ENCODE measurements at regions not wholly inside any gene's neighbourhood (a gene's known extent, or its start where the extent isn't known, plus 50 kb on each side); places are given as distances from the start of the nearest gene placed in this dataset.
"Not testable (repeated sequence)": the region's sequence is repeated elsewhere in the genome, so short reads cannot be mapped to it uniquely, and the experiment has no call there.

- not testable (repeated sequence) for TF ChIP-seq POLR2A, CTCF, POLR2AphosphoS5 (IDR thresholded peaks at IDR 0.05)
Measured at GRCh38 chr1:149196651-149197050, 93.3 kb upstream of the NBPF9 start.
